Ishikawa (cell line): ENCODE measurements at regions not wholly inside any gene's neighbourhood (a gene's known extent, or its start where the extent isn't known, plus 50 kb on each side); places are given as distances from the start of the nearest gene placed in this dataset.

Source experiments
- CEBPB ChIP-seq: IDR thresholded peaks from 2 replicates; pipeline ENCODE4 v1.6.1; 2012
- CREB1 ChIP-seq: IDR thresholded peaks from 2 replicates; pipeline ENCODE4 v1.6.1; 2012; ENCODE audit warnings: low read depth
- EGR1 ChIP-seq: IDR thresholded peaks from 2 replicates; pipeline ENCODE4 v1.6.1; 2012
- EP300 ChIP-seq: IDR thresholded peaks from 2 replicates; pipeline ENCODE4 v1.6.1; 2012; ENCODE audit warnings: borderline replicate concordance
- FOXM1 ChIP-seq: IDR thresholded peaks from 2 replicates; pipeline ENCODE4 v1.6.1; 2012; ENCODE audit warnings: low read depth, borderline replicate concordance
- NFIC ChIP-seq: IDR thresholded peaks from 2 replicates; pipeline ENCODE4 v1.6.1; 2012
- RAD21 ChIP-seq: IDR thresholded peaks from 2 replicates; pipeline ENCODE4 v1.6.1; 2012; ENCODE audit warnings: low read depth
- REST ChIP-seq: IDR thresholded peaks from 2 replicates; pipeline ENCODE4 v1.6.1; 2012; ENCODE audit warnings: low read depth, mild to moderate bottlenecking
- TAF1 ChIP-seq: IDR thresholded peaks from 2 replicates; pipeline ENCODE4 v1.6.1; 2012; ENCODE audit warnings: low read depth, mild to moderate bottlenecking
- TCF12 ChIP-seq: IDR thresholded peaks from 2 replicates; pipeline ENCODE4 v1.6.1; 2012; ENCODE audit warnings: low read depth
- TEAD4 ChIP-seq: IDR thresholded peaks from 2 replicates; pipeline ENCODE4 v1.6.1; 2012
- YY1 ChIP-seq: IDR thresholded peaks from 2 replicates; pipeline ENCODE4 v1.6.1; 2012; ENCODE audit warnings: low read depth
- ZBTB7A ChIP-seq: IDR thresholded peaks from 2 replicates; pipeline ENCODE4 v1.6.1; 2012; ENCODE audit warnings: low read depth
- TF ChIP-seq, protein P1 (sequence below): IDR thresholded peaks from 2 replicates; pipeline ENCODE4 v1.6.1; 2012
- TF ChIP-seq, protein P2 (sequence below): IDR thresholded peaks from 2 replicates; pipeline ENCODE4 v1.6.1; 2012

DNA sequence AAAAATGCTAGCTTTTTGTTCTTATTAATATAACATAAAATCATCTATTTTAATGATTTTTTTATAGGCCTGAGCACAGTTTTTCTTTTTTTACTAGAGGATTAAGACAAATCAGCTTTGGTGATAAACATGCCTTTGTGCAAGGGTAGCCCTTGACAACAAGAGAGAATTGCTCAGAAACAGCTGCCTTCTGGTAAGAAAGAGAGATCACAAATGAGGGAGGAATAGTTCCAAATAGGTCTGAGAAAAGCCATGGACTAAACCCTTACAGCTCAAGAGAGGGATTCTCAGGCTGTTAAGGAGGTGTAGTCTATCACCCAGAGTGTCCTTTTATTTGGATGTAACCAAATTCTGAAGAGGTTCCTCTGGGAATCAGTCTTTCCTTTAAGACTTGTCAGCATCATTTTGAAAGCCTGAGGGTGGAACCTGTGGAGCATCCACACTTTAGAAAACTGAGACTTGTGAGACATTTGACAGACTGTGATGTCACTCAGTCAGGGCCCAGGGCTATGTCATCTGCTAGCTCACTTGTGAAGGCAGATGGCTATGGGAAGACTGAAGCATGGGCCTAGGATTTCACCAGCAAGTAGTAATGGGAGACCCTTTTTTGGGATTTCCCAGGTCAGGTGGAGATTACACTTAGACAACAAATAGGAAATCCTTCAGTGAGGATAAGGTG is 102.9 kb upstream of the KCNAB1 start:
- TF ChIP-seq EGR1 (no peak), YY1 (no peak), NFIC (no peak), TCF12 (no peak), EP300 (no peak), TAF1 (no peak), RAD21 (no peak), CEBPB (no peak), ZBTB7A (no peak), TEAD4 (no peak), CREB1 (no peak), FOXM1 (no peak), REST (no peak)
- TF ChIP-seq, protein P1, sequence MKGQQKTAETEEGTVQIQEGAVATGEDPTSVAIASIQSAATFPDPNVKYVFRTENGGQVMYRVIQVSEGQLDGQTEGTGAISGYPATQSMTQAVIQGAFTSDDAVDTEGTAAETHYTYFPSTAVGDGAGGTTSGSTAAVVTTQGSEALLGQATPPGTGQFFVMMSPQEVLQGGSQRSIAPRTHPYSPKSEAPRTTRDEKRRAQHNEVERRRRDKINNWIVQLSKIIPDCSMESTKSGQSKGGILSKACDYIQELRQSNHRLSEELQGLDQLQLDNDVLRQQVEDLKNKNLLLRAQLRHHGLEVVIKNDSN = no peak
- TF ChIP-seq, protein P2, sequence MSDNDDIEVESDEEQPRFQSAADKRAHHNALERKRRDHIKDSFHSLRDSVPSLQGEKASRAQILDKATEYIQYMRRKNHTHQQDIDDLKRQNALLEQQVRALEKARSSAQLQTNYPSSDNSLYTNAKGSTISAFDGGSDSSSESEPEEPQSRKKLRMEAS = no peak

DNA sequence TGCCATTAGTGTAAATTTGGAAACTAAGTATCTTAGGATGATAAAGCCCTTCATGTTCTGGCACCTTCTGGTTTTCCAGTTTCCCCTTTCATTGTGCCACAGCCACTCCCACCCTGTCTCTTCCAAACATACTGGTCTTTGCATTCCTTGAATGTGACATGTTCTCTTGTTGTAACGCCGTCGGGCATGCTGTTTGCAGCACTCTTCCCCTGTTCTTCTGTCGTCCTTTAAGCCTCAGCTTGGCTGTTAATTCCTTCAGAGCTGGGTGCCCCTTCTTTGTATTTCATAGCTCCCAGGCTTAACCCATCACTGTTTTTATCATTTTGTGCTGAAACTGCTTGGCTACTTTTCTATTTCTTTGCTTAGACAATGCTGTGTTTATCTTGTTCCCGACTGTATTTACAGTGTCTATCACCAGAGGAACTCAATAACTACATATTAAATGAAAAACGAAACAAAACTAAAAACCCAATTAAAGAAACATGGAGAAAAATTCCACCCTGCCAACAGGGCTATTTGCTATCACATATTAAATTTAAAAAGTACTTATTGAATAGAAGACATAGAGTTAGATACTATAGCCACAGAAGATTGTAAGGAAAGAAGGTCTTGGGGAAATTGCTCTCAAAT is 95.4 kb upstream of the KCNAB1 start:
- no peak for TF ChIP-seq FOXM1
- TF ChIP-seq CEBPB = no peak

DNA sequence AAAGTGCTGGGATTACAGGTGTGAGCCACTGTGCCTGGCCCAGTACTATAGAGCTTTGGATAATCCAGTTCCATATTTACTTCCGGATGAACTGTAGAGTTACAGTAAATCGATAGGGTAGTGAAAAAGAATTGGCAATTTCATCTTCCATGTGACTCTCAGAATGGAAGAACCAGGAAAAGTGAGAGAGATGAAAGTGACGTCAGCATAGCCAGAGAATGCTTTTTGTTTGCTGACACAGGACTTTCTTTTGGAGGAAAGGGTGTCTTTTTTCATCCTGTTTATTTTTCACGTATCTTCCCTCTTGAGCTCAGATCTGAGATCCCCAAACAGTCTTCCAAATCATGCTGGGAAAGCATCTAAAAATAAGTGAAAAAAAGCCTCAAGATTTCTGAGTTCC is 91.2 kb upstream of the KCNAB1 start:
- TF ChIP-seq FOXM1 (no peak), TCF12 (no peak), RAD21 (no peak), ZBTB7A (no peak), CREB1 (no peak), REST (no peak), EP300 (no peak), NFIC (no peak), EGR1 (no peak), CEBPB (no peak), TAF1 (no peak), YY1 (no peak)
- TF ChIP-seq, protein P1 = no peak

GRCh38 chr3:156030723-156031122 is 89.7 kb upstream of the KCNAB1 start:
- TF ChIP-seq, protein P1 = no peak

DNA sequence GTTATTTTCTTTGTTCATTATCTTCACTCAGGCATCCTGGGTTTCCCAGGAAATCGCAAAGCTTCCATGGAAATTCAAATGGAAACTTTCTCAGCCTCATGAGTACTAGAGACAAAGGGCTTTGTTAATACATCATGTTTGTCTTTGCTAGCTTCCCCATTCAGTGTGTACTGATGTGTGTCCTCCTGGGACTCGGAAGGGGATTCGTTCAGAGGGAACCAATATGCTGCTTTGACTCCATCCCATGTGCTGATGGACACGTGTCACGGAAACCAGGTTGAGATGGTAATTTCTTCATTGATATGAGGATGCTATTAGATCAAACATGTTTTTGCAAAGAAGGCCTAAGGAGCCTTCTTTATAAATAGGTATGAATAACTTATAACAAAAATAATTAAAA is 87.0 kb upstream of the KCNAB1 start:
- TF ChIP-seq, protein P2 = no peak

DNA sequence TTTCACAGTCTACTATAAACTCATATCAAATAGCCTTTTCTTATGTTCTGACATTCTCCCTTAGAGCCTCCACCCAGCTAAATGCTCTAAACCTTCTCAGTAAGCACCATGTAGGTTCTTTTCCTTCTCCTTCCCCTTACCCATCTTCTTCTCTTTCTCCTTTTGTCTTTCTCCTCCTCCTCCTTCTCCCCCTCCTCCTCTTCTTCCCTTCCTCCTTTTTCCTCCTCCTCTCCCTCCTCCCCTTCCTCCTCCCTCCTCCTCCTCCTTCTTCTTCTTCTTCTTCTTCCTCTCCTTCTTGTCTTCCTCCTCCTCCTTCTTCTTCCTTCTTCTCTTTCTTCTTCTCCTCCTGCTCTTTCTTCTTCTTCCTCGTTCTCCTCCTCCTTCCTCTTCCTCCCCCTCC is 85.2 kb upstream of the KCNAB1 start:
- TF ChIP-seq RAD21 (no peak), REST (no peak), ZBTB7A (no peak), TAF1 (no peak), CEBPB (no peak), FOXM1 (no peak), TEAD4 (no peak)
- TF ChIP-seq, protein P2 = no peak
